ENCODE measurements at regions not wholly inside any gene's neighbourhood (a gene's known extent, or its start where the extent isn't known, plus 50 kb on each side); places are given as distances from the start of the nearest gene placed in this dataset.

- Histone ChIP-seq H3K4me2 (ENCODE audit: low read length) (no peak overlapping the region), H3K9me3 (ENCODE audit: insufficient read depth, low read length) (no peaks in the 10 kb centered on the region), H2AFZ (ENCODE audit: low read depth, low read length) (no peak overlapping the region), H3K4me1 (ENCODE audit: low read length) (no peaks in the 10 kb centered on the region), H3K27ac (ENCODE audit: low read length) (no peak overlapping the region), H3K27me3 (ENCODE audit: low read depth, low read length) (no peaks in the 10 kb centered on the region), H4K20me1 (ENCODE audit: insufficient read depth, low read length) (no peaks in the 10 kb centered on the region), H3K79me2 (ENCODE audit: low read length) (no peaks in the 10 kb centered on the region), H3K36me3 (replicated peaks; ENCODE audit: low read depth, low read length) (no peaks in the 10 kb centered on the region), H3K4me3 (ENCODE audit: low read length) (no peak overlapping the region), H3K9ac (ENCODE audit: low read length) (no peak overlapping the region)
- TF ChIP-seq CTCF (IDR thresholded peaks at IDR 0.05; ENCODE audit: low read depth, low read length) (no peak), EZH2phosphoT487 (IDR thresholded peaks at IDR 0.05; ENCODE audit: low read depth) (no peak)
Measured at GRCh38 chr10:58937423-58937822, 239.0 kb upstream of the PHYHIPL start.

GRCh38 chr10:58942724-58943123 is 233.7 kb upstream of the PHYHIPL start:
- Histone ChIP-seq H2AFZ (ENCODE audit: low read depth, low read length) (no peak overlapping the region), H3K27ac (ENCODE audit: low read length) (no peak overlapping the region), H3K4me1 (ENCODE audit: low read length) (no peaks in the 10 kb centered on the region), H3K36me3 (replicated peaks; ENCODE audit: low read depth, low read length) (no peaks in the 10 kb centered on the region), H3K4me2 (ENCODE audit: low read length) (no peak overlapping the region), H3K9me3 (ENCODE audit: insufficient read depth, low read length) (no peaks in the 10 kb centered on the region), H3K9ac (ENCODE audit: low read length) (no peak overlapping the region), H3K79me2 (ENCODE audit: low read length) (no peaks in the 10 kb centered on the region), H3K27me3 (ENCODE audit: low read depth, low read length) (no peaks in the 10 kb centered on the region), H4K20me1 (ENCODE audit: insufficient read depth, low read length) (no peaks in the 10 kb centered on the region), H3K4me3 (ENCODE audit: low read length) (no peak overlapping the region)
- TF ChIP-seq EZH2phosphoT487 (IDR thresholded peaks at IDR 0.05; ENCODE audit: low read depth) (no peak), CTCF (IDR thresholded peaks at IDR 0.05; ENCODE audit: low read depth, low read length) (no peak)

GRCh38 chr10:58943256-58943890 is 233.1 kb upstream of the PHYHIPL start:
- no peak overlapping the region for H3K9ac ChIP-seq (ENCODE audit: low read length)
- no peaks in the 10 kb centered on the region for H3K9me3 ChIP-seq (ENCODE audit: insufficient read depth, low read length)
- H3K4me2 ChIP-seq (ENCODE audit: low read length): no peak overlapping the region
- H3K27me3 ChIP-seq (ENCODE audit: low read depth, low read length): no peaks in the 10 kb centered on the region
- no peak overlapping the region for H3K27ac ChIP-seq (ENCODE audit: low read length)
- H3K79me2 ChIP-seq (ENCODE audit: low read length): no peaks in the 10 kb centered on the region
- H3K36me3 ChIP-seq (replicated peaks; ENCODE audit: low read depth, low read length): no peaks in the 10 kb centered on the region
- H2AFZ ChIP-seq (ENCODE audit: low read depth, low read length): no peak overlapping the region
- TF ChIP-seq CTCF (IDR thresholded peaks at IDR 0.05; ENCODE audit: low read depth, low read length) (no peak), EZH2phosphoT487 (IDR thresholded peaks at IDR 0.05; ENCODE audit: low read depth) (no peak)
- no peaks in the 10 kb centered on the region for H4K20me1 ChIP-seq (ENCODE audit: insufficient read depth, low read length)
- no peaks in the 10 kb centered on the region for H3K4me1 ChIP-seq (ENCODE audit: low read length)
- H3K4me3 ChIP-seq (ENCODE audit: low read length): no peak overlapping the region

- H3K4me1 ChIP-seq (ENCODE audit: low read length): no peaks in the 10 kb centered on the region
- H3K36me3 ChIP-seq (replicated peaks; ENCODE audit: low read depth, low read length): no peaks in the 10 kb centered on the region
- no peaks in the 10 kb centered on the region for H3K27me3 ChIP-seq (ENCODE audit: low read depth, low read length)
- no peak overlapping the region for H3K9ac ChIP-seq (ENCODE audit: low read length)
- H3K4me2 ChIP-seq (ENCODE audit: low read length): no peak overlapping the region
- no peak overlapping the region for H2AFZ ChIP-seq (ENCODE audit: low read depth, low read length)
- no peak overlapping the region for H3K4me3 ChIP-seq (ENCODE audit: low read length)
- no peaks in the 10 kb centered on the region for H4K20me1 ChIP-seq (ENCODE audit: insufficient read depth, low read length)
- H3K27ac ChIP-seq (ENCODE audit: low read length): no peak overlapping the region
- no peaks in the 10 kb centered on the region for H3K79me2 ChIP-seq (ENCODE audit: low read length)
- no peaks in the 10 kb centered on the region for H3K9me3 ChIP-seq (ENCODE audit: insufficient read depth, low read length)
- no peak for TF ChIP-seq CTCF (IDR thresholded peaks at IDR 0.05; ENCODE audit: low read depth, low read length)
- no peak for TF ChIP-seq EZH2phosphoT487 (IDR thresholded peaks at IDR 0.05; ENCODE audit: low read depth)
Measured at GRCh38 chr10:58943960-58944359, 232.5 kb upstream of the PHYHIPL start.

Data from OCI-LY3 (cell line).